DND-41 (cell line): ENCODE measurements at regions not wholly inside any gene's neighbourhood (a gene's known extent, or its start where the extent isn't known, plus 50 kb on each side); places are given as distances from the start of the nearest gene placed in this dataset.

ENCODE experiments used
- CTCF ChIP-seq: IDR thresholded peaks from 2 replicates; pipeline ENCODE4 v1.5.1; 2012; ENCODE audit warnings: borderline replicate concordance, low read length, moderate library complexity, mild to moderate bottlenecking; ENCODE audit not compliant: poor library complexity, severe bottlenecking; ENCODE audit errors: extremely low read depth
- EZH2 ChIP-seq: IDR thresholded peaks from 3 replicates; pipeline ENCODE4 v1.6.1; 2012; ENCODE audit warnings: borderline replicate concordance, low read depth, mild to moderate bottlenecking, moderate library complexity, low read length, inconsistent platforms; ENCODE audit not compliant: severe bottlenecking

GRCh38 chr6:95109212-95109611 is 468.1 kb upstream of the MANEA start:
- TF ChIP-seq CTCF: no peak
- no peak for TF ChIP-seq EZH2
